Liver (tissue), 3 donors: ENCODE measurements at regions not wholly inside any gene's neighbourhood (a gene's known extent, or its start where the extent isn't known, plus 50 kb on each side); places are given as distances from the start of the nearest gene placed in this dataset.
"Not testable (repeated sequence)": the region's sequence is repeated elsewhere in the genome, so short reads cannot be mapped to it uniquely, and the experiment has no call there.

Experiments
- EGR1 ChIP-seq, 2 donors: IDR thresholded peaks; 2 replicates each; pipeline ENCODE4 v1.6.1; 2016 to 2018; ENCODE audit warnings: antibody characterized with exemption in 2 of 2, low read depth in 2 of 2
- GABPA ChIP-seq, 2 donors: IDR thresholded peaks in 1 of 2; conservative IDR thresholded peaks in 1 of 2; 2 replicates each; pipeline ENCODE4 v1.6.1; 2016; ENCODE audit warnings: antibody characterized with exemption in 2 of 2, mild to moderate bottlenecking in 1 of 2, moderate library complexity in 1 of 2
- HNF4A ChIP-seq, 2 donors: conservative IDR thresholded peaks; 2 replicates each; pipeline ENCODE4 v1.6.1; 2016; ENCODE audit warnings: antibody characterized with exemption in 2 of 2, mild to moderate bottlenecking in 2 of 2
- RAD21 ChIP-seq, 2 donors: IDR thresholded peaks; 2 replicates each; pipeline ENCODE4 v1.6.1; 2016; ENCODE audit warnings: antibody characterized with exemption in 2 of 2, mild to moderate bottlenecking in 2 of 2
- RXRA ChIP-seq, 2 donors: IDR thresholded peaks; 2 replicates each; pipeline ENCODE4 v1.6.1; 2017 to 2018; ENCODE audit warnings: antibody characterized with exemption in 2 of 2, mild to moderate bottlenecking in 1 of 2
- SP1 ChIP-seq: IDR thresholded peaks from 2 replicates; pipeline ENCODE4 v1.6.1; 2018; ENCODE audit warnings: antibody characterized with exemption, mild to moderate bottlenecking
- TAF1 ChIP-seq: conservative IDR thresholded peaks from 2 replicates; pipeline ENCODE4 v1.6.1; 2016; ENCODE audit warnings: antibody characterized with exemption, mild to moderate bottlenecking
- YY1 ChIP-seq: IDR thresholded peaks from 2 replicates; pipeline ENCODE4 v1.6.1; 2016; ENCODE audit warnings: antibody characterized with exemption, mild to moderate bottlenecking
- TF ChIP-seq, protein P1 (sequence below): fragments of 150-350 bp; IDR thresholded peaks from 2 replicates; pipeline ENCODE4 v1.5.1; 2017; ENCODE audit warnings: improper control_type of control experiment, low read depth, low read length; ENCODE audit not compliant: missing input control
- TF ChIP-seq, protein P2 (sequence below): IDR thresholded peaks from 2 replicates; pipeline ENCODE4 v1.6.1; 2016; ENCODE audit warnings: antibody characterized with exemption
- TF ChIP-seq, protein P3 (sequence below): IDR thresholded peaks from 2 replicates; pipeline ENCODE4 v1.6.1; 2016; ENCODE audit warnings: antibody characterized with exemption, mild to moderate bottlenecking
- TF ChIP-seq, protein P4 (sequence below): IDR thresholded peaks from 2 replicates; pipeline ENCODE4 v1.6.1; 2016; ENCODE audit warnings: antibody characterized with exemption
- TF ChIP-seq, protein P5 (sequence below): IDR thresholded peaks from 2 replicates; pipeline ENCODE4 v1.6.1; 2016; ENCODE audit warnings: antibody characterized with exemption
- donor health status: healthy.
- donor health status: healthy.

DNA sequence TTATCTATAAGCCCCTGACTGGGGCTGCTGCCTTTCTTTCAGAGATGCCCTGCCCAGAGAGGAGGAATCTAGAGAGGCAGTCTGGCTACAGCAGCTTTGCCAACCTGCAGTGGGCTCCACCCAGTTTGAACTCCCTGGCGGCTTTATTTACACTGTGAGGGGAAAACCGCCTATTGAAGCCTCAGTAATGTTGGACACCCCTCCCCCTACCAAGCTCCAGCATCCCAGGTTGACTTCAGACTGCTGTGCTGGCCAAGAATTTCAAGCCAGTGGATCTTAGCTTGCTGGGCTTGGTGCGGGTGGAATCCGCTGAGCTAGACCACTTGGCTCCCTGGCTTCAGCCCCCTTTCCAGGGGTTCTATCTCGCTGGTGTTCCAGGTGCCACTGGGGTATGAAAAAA lies 61.4 kb upstream of the FYN start:
- TF ChIP-seq, protein P1, sequence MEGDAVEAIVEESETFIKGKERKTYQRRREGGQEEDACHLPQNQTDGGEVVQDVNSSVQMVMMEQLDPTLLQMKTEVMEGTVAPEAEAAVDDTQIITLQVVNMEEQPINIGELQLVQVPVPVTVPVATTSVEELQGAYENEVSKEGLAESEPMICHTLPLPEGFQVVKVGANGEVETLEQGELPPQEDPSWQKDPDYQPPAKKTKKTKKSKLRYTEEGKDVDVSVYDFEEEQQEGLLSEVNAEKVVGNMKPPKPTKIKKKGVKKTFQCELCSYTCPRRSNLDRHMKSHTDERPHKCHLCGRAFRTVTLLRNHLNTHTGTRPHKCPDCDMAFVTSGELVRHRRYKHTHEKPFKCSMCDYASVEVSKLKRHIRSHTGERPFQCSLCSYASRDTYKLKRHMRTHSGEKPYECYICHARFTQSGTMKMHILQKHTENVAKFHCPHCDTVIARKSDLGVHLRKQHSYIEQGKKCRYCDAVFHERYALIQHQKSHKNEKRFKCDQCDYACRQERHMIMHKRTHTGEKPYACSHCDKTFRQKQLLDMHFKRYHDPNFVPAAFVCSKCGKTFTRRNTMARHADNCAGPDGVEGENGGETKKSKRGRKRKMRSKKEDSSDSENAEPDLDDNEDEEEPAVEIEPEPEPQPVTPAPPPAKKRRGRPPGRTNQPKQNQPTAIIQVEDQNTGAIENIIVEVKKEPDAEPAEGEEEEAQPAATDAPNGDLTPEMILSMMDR: not testable (repeated sequence)
- TF ChIP-seq, protein P2, sequence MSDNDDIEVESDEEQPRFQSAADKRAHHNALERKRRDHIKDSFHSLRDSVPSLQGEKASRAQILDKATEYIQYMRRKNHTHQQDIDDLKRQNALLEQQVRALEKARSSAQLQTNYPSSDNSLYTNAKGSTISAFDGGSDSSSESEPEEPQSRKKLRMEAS: not testable (repeated sequence)
- TF ChIP-seq YY1; EGR1 (IDR thresholded peaks at IDR 0.05; ENCODE audit: low read depth in 2 of 2); RAD21 (IDR thresholded peaks at IDR 0.05); TAF1; HNF4A (conservative IDR thresholded peaks at IDR 0.05); RXRA (IDR thresholded peaks at IDR 0.05); SP1; GABPA (IDR thresholded peaks at IDR 0.05 in 1 of 2, conservative IDR thresholded peaks at IDR 0.05 in 1 of 2): not testable (repeated sequence)
- TF ChIP-seq, protein P3, sequence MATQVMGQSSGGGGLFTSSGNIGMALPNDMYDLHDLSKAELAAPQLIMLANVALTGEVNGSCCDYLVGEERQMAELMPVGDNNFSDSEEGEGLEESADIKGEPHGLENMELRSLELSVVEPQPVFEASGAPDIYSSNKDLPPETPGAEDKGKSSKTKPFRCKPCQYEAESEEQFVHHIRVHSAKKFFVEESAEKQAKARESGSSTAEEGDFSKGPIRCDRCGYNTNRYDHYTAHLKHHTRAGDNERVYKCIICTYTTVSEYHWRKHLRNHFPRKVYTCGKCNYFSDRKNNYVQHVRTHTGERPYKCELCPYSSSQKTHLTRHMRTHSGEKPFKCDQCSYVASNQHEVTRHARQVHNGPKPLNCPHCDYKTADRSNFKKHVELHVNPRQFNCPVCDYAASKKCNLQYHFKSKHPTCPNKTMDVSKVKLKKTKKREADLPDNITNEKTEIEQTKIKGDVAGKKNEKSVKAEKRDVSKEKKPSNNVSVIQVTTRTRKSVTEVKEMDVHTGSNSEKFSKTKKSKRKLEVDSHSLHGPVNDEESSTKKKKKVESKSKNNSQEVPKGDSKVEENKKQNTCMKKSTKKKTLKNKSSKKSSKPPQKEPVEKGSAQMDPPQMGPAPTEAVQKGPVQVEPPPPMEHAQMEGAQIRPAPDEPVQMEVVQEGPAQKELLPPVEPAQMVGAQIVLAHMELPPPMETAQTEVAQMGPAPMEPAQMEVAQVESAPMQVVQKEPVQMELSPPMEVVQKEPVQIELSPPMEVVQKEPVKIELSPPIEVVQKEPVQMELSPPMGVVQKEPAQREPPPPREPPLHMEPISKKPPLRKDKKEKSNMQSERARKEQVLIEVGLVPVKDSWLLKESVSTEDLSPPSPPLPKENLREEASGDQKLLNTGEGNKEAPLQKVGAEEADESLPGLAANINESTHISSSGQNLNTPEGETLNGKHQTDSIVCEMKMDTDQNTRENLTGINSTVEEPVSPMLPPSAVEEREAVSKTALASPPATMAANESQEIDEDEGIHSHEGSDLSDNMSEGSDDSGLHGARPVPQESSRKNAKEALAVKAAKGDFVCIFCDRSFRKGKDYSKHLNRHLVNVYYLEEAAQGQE: not testable (repeated sequence)
- TF ChIP-seq, protein P4, sequence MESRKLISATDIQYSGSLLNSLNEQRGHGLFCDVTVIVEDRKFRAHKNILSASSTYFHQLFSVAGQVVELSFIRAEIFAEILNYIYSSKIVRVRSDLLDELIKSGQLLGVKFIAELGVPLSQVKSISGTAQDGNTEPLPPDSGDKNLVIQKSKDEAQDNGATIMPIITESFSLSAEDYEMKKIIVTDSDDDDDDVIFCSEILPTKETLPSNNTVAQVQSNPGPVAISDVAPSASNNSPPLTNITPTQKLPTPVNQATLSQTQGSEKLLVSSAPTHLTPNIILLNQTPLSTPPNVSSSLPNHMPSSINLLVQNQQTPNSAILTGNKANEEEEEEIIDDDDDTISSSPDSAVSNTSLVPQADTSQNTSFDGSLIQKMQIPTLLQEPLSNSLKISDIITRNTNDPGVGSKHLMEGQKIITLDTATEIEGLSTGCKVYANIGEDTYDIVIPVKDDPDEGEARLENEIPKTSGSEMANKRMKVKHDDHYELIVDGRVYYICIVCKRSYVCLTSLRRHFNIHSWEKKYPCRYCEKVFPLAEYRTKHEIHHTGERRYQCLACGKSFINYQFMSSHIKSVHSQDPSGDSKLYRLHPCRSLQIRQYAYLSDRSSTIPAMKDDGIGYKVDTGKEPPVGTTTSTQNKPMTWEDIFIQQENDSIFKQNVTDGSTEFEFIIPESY: not testable (repeated sequence)
- TF ChIP-seq, protein P5, sequence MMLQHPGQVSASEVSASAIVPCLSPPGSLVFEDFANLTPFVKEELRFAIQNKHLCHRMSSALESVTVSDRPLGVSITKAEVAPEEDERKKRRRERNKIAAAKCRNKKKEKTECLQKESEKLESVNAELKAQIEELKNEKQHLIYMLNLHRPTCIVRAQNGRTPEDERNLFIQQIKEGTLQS: not testable (repeated sequence)
